SK-MEL-5 (cell line): ENCODE measurements at regions not wholly inside any gene's neighbourhood (a gene's known extent, or its start where the extent isn't known, plus 50 kb on each side); places are given as distances from the start of the nearest gene placed in this dataset.
A peak's percentile ranks its signal among the peaks of the same experiment; 100 is the strongest.
"Not testable (repeated sequence)": the region's sequence is repeated elsewhere in the genome, so short reads cannot be mapped to it uniquely, and the experiment has no call there.

Experiments
- DNase-seq: peaks from one replicate; pipeline ENCODE4 v3.0.0-alpha.2; 2016; ENCODE audit warnings: low read depth, low spot score
- in situ Hi-C: cut with HindIII; loops from 2 replicates; pipeline ENCODE4 v1.10.0; 2016; ENCODE audit warnings: low sequenced_read_pairs, high pct_unique_total_duplicates, low pct_unique_long_range_greater_than_20kb

GRCh38 chr13:76829572-76830327 is 56.5 kb downstream of the KCTD12 start:
- DNase-seq: no peak
- in situ Hi-C loops: no loop called here

GRCh38 chr13:76828316-76828741 is 57.9 kb downstream of the KCTD12 start:
- in situ Hi-C loops: no loop called here
- DNase-seq: no peak

GRCh38 chr13:76826527-76826926 is 59.7 kb downstream of the KCTD12 start:
- in situ Hi-C loops: no loop called here
- no peak for DNase-seq

- in situ Hi-C loops: no loop called here
Measured at GRCh38 chr13:76825430-76825829, 60.8 kb downstream of the KCTD12 start.

GRCh38 chr13:76823969-76824368 is 62.2 kb downstream of the KCTD12 start:
- no peak for DNase-seq
- in situ Hi-C loops: no loop called here

More at GRCh38 chr13:76825430-76825829, 60.8 kb downstream of the KCTD12 start:
- DNase-seq: no peak

GRCh38 chr13:76822698-76823267 is 63.4 kb downstream of the KCTD12 start:
- in situ Hi-C loops: no loop called here
- DNase-seq: peak; percentile 71

- in situ Hi-C loops, DNase-seq: not testable (repeated sequence)
Measured at GRCh38 chr13:76821222-76821621, 65.0 kb downstream of the KCTD12 start.

- in situ Hi-C loops: no loop called here
- DNase-seq: peak; percentile 10
Measured at GRCh38 chr13:76820759-76821158, 65.4 kb downstream of the KCTD12 start.

GRCh38 chr13:76816394-76816793 is 69.8 kb downstream of the KCTD12 start:
- in situ Hi-C loops: no loop called here
- no peak for DNase-seq

GRCh38 chr13:76815344-76815743 is 70.9 kb downstream of the KCTD12 start:
- in situ Hi-C loops: no loop called here
- DNase-seq: no peak

- DNase-seq: no peak
- in situ Hi-C loops: no loop called here
Measured at GRCh38 chr13:76813891-76814290, 72.3 kb downstream of the KCTD12 start.

- in situ Hi-C loops: no loop called here
- peak; percentile 6 for DNase-seq
Measured at GRCh38 chr13:76813000-76813691, 73.1 kb downstream of the KCTD12 start.

GRCh38 chr13:76812206-76812897 is 73.9 kb downstream of the KCTD12 start:
- DNase-seq: no peak
- in situ Hi-C loops: no loop called here

GRCh38 chr13:76809389-76809788 is 76.8 kb downstream of the KCTD12 start:
- in situ Hi-C loops: no loop called here

GRCh38 chr13:76808927-76809326 is 77.3 kb downstream of the KCTD12 start:
- no peak for DNase-seq
- in situ Hi-C loops: no loop called here

More at GRCh38 chr13:76809389-76809788, 76.8 kb downstream of the KCTD12 start:
- no peak for DNase-seq

GRCh38 chr13:76804801-76805200 is 81.4 kb downstream of the KCTD12 start:
- in situ Hi-C loops: no loop called here
- no peak for DNase-seq

GRCh38 chr13:76803831-76804230 is 82.4 kb downstream of the KCTD12 start:
- DNase-seq: no peak
- in situ Hi-C loops: no loop called here

- in situ Hi-C loops: no loop called here
- no peak for DNase-seq
Measured at GRCh38 chr13:76800943-76801342, 85.3 kb downstream of the KCTD12 start.
